HepG2 (cell line): ENCODE measurements at regions not wholly inside any gene's neighbourhood (a gene's known extent, or its start where the extent isn't known, plus 50 kb on each side); places are given as distances from the start of the nearest gene placed in this dataset.

Experiments used
- ATAC-seq: fragments of 200-7000 bp; cut with Tn5 transposase; 3 replicates; pipeline ENCODE4 v1.9.1; 2020; ENCODE audit warnings: mild to moderate bottlenecking, moderate library complexity
- BruUV-seq: library from RNA; stranded (reverse); fragments of 400-500 nt; replicated peaks from 2 replicates; lab custom pipeline; 2021; lab: Mats Ljungman, UMichigan
- CTCF ChIA-PET: fragments of 300-600 bp; formaldehyde crosslinking; extraction: SDS; loops from one replicate; lab custom pipeline; 2021; ENCODE audit warnings: low total read pairs, inconsistent platforms, low intra/inter-chr PET ratio; lab: Yijun Ruan, JAX
- POLR2A ChIA-PET: fragments of 350-600 bp; sonication (Branson Sonifier 250); formaldehyde crosslinking; loops from one replicate; lab custom pipeline; 2020; ENCODE audit warnings: antibody characterized with exemption, inconsistent platforms; lab: Yijun Ruan, JAX
- DNase-seq: peaks from one replicate; pipeline ENCODE4 v3.0.0-alpha.2; 2015; ENCODE audit warnings: low spot score
- FAIRE-seq: peaks from 3 replicates; lab custom pipeline; 2011; peaks lifted over from hg19 to GRCh38; lab: Jason Lieb, UNC
- H2AFZ ChIP-seq: one replicate; pipeline ENCODE4 v1.6.1; 2011; ENCODE audit warnings: low read length, inconsistent platforms
- H3K27ac ChIP-seq: fragments of 300-600 bp; 3 replicates; pipeline ENCODE4 v1.8.0; 2011; ENCODE audit warnings: mixed run types, mild to moderate bottlenecking, mixed read lengths, low read length, inconsistent platforms; ENCODE audit not compliant: insufficient read depth; ENCODE audit errors: extremely low read length
- H3K27me3 ChIP-seq, 2 experiments: fragments of 200-600 bp in 1 of 2; 2 replicates in 1 of 2; 3 replicates in 1 of 2; pipeline versions ENCODE4 v1.6.0 to v1.8.0; 2011; ENCODE audit warnings: low read length in 2 of 2, mild to moderate bottlenecking in 2 of 2, moderate library complexity in 2 of 2, inconsistent platforms in 1 of 2; ENCODE audit not compliant: insufficient read depth in 2 of 2, control insufficient read depth in 1 of 2
- H3K36me3 ChIP-seq, 2 experiments: fragments of 200-600 bp in 1 of 2; replicated peaks in 1 of 2; 2 replicates in 1 of 2; 3 replicates in 1 of 2; pipeline versions ENCODE4 v1.5.1 to v1.8.0; 2011; ENCODE audit warnings: low read length in 2 of 2, inconsistent platforms in 1 of 2; ENCODE audit not compliant: insufficient read depth in 2 of 2, control insufficient read depth in 1 of 2
- H3K4me1 ChIP-seq: 2 replicates; pipeline ENCODE4 v1.5.1; 2012; ENCODE audit warnings: low read length, inconsistent platforms; ENCODE audit not compliant: insufficient read depth
- H3K4me2 ChIP-seq: 2 replicates; pipeline ENCODE4 v1.6.0; 2011; ENCODE audit warnings: low read depth, low read length, inconsistent platforms
- H3K4me3 ChIP-seq, 3 experiments: fragments of 200-600 bp in 1 of 3; sonication (generic), shearing (Covaris generic) in 1 of 3; replicated peaks in 1 of 3; 2 replicates each; pipeline ENCODE4 v1.5.1; 2011 to 2016; ENCODE audit warnings: low read length in 3 of 3, inconsistent platforms in 2 of 3, low read depth in 2 of 3, mild to moderate bottlenecking in 2 of 3, control low read depth in 1 of 3, mixed read lengths in 1 of 3; ENCODE audit not compliant: insufficient read depth in 1 of 3
- H3K79me2 ChIP-seq: one replicate; pipeline ENCODE4 v1.6.1; 2011; ENCODE audit warnings: low read length, inconsistent platforms; ENCODE audit not compliant: insufficient read depth
- H3K9ac ChIP-seq: 2 replicates; pipeline ENCODE4 v1.6.0; 2011; ENCODE audit warnings: mild to moderate bottlenecking, low read depth, low read length, inconsistent platforms; ENCODE audit not compliant: insufficient read depth
- H3K9me3 ChIP-seq: 2 replicates; pipeline ENCODE4 v1.5.1; 2012; ENCODE audit warnings: mild to moderate bottlenecking, low read length
- H4K20me1 ChIP-seq: 2 replicates; pipeline ENCODE4 v1.6.0; 2011; ENCODE audit warnings: inconsistent platforms, mild to moderate bottlenecking, low read length, moderate library complexity; ENCODE audit not compliant: insufficient read depth
- CC2D1A ChIP-seq: sonication (generic); formaldehyde crosslinking; IDR thresholded peaks from 2 replicates; pipeline ENCODE4 v1.8.1; 2023; ENCODE audit warnings: mild to moderate bottlenecking, missing genetic modification reagents
- HDAC2 ChIP-seq: sonication (generic); formaldehyde crosslinking; IDR thresholded peaks from 2 replicates; pipeline ENCODE4 v1.4.0; 2020; ENCODE audit warnings: missing genetic modification reagents
- JUN ChIP-seq: sonication (generic); formaldehyde crosslinking; IDR thresholded peaks from 2 replicates; pipeline ENCODE4 v1.4.0; 2020; ENCODE audit warnings: mild to moderate bottlenecking, missing genetic modification reagents
- RARA ChIP-seq: IDR thresholded peaks from 2 replicates; pipeline ENCODE4 v1.6.1; 2016; ENCODE audit warnings: missing genetic modification reagents, missing compliant biosample characterization
- SIX1 ChIP-seq: sonication (generic); formaldehyde crosslinking; IDR thresholded peaks from 2 replicates; pipeline ENCODE4 v1.4.0; 2020; ENCODE audit warnings: missing genetic modification reagents, borderline replicate concordance
- ZFP90 ChIP-seq: sonication (generic); formaldehyde crosslinking; IDR thresholded peaks from 2 replicates; pipeline ENCODE4 v1.8.0; 2022; ENCODE audit warnings: missing genetic modification reagents, mild to moderate bottlenecking, inconsistent platforms, borderline replicate concordance
- ZNF264 ChIP-seq: sonication (generic); formaldehyde crosslinking; IDR thresholded peaks from 2 replicates; pipeline ENCODE4 v1.4.0; 2020; ENCODE audit warnings: missing genetic modification reagents
- ZNF546 ChIP-seq: sonication (generic); formaldehyde crosslinking; conservative IDR thresholded peaks from 2 replicates; pipeline ENCODE4 v1.8.1; 2023; ENCODE audit warnings: mild to moderate bottlenecking, missing genetic modification reagents
- ZNF660 ChIP-seq: sonication (generic); formaldehyde crosslinking; IDR thresholded peaks from 2 replicates; pipeline ENCODE4 v1.5.1; 2020; ENCODE audit warnings: mild to moderate bottlenecking, low read depth, missing genetic modification reagents, borderline replicate concordance
- ZNF709 ChIP-seq: sonication (generic); formaldehyde crosslinking; IDR thresholded peaks from 2 replicates; pipeline ENCODE4 v1.5.0; 2020; ENCODE audit warnings: mild to moderate bottlenecking, missing genetic modification reagents
- ZNF772 ChIP-seq: sonication (generic); formaldehyde crosslinking; IDR thresholded peaks from 2 replicates; pipeline ENCODE4 v1.5.0; 2020; ENCODE audit warnings: mild to moderate bottlenecking, missing genetic modification reagents
- WGBS: methylation state at CpG from one replicate; pipeline ENCODE4 v1.1.6; 2017; ENCODE audit warnings: low lambda C conversion rate; 5-methylcytosine and 5-hydroxymethylcytosine counted together
- in situ Hi-C: cut with HindIII; loops from 2 replicates; pipeline ENCODE4 v1.10.0; 2017; ENCODE audit warnings: low pct_unique_long_range_greater_than_20kb; ENCODE audit not compliant: extremely low pct_ligation_motif_present
- intact Hi-C: fragments of 100-400 bp; cut with micrococcal nuclease; formaldehyde crosslinking; loops from one replicate; pipeline ENCODE4 v1.10.0; 2022; ENCODE audit not compliant: unreplicated experiment
- TF ChIP-seq, protein P1 (sequence below): sonication (generic); formaldehyde crosslinking; IDR thresholded peaks from 2 replicates; pipeline ENCODE4 v1.4.0; 2020; ENCODE audit warnings: missing genetic modification reagents
- TF ChIP-seq, protein P2 (sequence below): sonication (generic); formaldehyde crosslinking; conservative IDR thresholded peaks from 2 replicates; pipeline ENCODE4 v1.4.0; 2020; ENCODE audit warnings: missing genetic modification reagents
- TF ChIP-seq, protein P3 (sequence below): sonication (generic); formaldehyde crosslinking; conservative IDR thresholded peaks from 2 replicates; pipeline ENCODE4 v1.8.0; 2022; ENCODE audit warnings: low read depth, missing genetic modification reagents

- DNase-seq = no peak
- no peaks in the 10 kb centered on the region for H3K79me2 ChIP-seq
- H3K27me3 ChIP-seq = no peaks in the 10 kb centered on the region; a peak in 1 of 5 replicates
- in situ Hi-C loops (no loop called here), intact Hi-C loops (no loop called here)
- BruUV-seq = no TSS peak
- no peak overlapping the region for H3K4me3 ChIP-seq
- FAIRE-seq = no peak
- 0% methylated on average over 3 of the region's 3 CpGs for WGBS
- H3K9ac ChIP-seq = no peak overlapping the region
- H3K4me2 ChIP-seq = no peak overlapping the region
- ATAC-seq = no peak
- H3K9me3 ChIP-seq = no peaks in the 10 kb centered on the region
- ChIA-PET POLR2A (no interaction called here), CTCF (no interaction called here)
- H3K36me3 ChIP-seq = no peaks in the 10 kb centered on the region
- H2AFZ ChIP-seq = no peak overlapping the region
- no peaks in the 10 kb centered on the region for H3K4me1 ChIP-seq
- TF ChIP-seq ZNF772 (CRISPR knock-in tag) (no peak), ZNF709 (CRISPR knock-in tag) (no peak), ZNF660 (no peak), HDAC2 (no peak), ZNF264 (CRISPR knock-in tag) (no peak), SIX1 (CRISPR knock-in tag) (no peak), CC2D1A (CRISPR knock-in tag) (no peak), JUN (CRISPR knock-in tag) (no peak), RARA (no peak), ZFP90 (no peak), ZNF546 (CRISPR knock-in tag) (no peak)
- TF ChIP-seq, protein P1, sequence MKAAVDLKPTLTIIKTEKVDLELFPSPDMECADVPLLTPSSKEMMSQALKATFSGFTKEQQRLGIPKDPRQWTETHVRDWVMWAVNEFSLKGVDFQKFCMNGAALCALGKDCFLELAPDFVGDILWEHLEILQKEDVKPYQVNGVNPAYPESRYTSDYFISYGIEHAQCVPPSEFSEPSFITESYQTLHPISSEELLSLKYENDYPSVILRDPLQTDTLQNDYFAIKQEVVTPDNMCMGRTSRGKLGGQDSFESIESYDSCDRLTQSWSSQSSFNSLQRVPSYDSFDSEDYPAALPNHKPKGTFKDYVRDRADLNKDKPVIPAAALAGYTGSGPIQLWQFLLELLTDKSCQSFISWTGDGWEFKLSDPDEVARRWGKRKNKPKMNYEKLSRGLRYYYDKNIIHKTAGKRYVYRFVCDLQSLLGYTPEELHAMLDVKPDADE = no peak
- TF ChIP-seq, protein P2, sequence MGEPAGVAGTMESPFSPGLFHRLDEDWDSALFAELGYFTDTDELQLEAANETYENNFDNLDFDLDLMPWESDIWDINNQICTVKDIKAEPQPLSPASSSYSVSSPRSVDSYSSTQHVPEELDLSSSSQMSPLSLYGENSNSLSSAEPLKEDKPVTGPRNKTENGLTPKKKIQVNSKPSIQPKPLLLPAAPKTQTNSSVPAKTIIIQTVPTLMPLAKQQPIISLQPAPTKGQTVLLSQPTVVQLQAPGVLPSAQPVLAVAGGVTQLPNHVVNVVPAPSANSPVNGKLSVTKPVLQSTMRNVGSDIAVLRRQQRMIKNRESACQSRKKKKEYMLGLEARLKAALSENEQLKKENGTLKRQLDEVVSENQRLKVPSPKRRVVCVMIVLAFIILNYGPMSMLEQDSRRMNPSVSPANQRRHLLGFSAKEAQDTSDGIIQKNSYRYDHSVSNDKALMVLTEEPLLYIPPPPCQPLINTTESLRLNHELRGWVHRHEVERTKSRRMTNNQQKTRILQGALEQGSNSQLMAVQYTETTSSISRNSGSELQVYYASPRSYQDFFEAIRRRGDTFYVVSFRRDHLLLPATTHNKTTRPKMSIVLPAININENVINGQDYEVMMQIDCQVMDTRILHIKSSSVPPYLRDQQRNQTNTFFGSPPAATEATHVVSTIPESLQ = no peak
- TF ChIP-seq, protein P3, sequence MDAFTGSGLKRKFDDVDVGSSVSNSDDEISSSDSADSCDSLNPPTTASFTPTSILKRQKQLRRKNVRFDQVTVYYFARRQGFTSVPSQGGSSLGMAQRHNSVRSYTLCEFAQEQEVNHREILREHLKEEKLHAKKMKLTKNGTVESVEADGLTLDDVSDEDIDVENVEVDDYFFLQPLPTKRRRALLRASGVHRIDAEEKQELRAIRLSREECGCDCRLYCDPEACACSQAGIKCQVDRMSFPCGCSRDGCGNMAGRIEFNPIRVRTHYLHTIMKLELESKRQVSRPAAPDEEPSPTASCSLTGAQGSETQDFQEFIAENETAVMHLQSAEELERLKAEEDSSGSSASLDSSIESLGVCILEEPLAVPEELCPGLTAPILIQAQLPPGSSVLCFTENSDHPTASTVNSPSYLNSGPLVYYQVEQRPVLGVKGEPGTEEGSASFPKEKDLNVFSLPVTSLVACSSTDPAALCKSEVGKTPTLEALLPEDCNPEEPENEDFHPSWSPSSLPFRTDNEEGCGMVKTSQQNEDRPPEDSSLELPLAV (CRISPR knock-in tag) = no peak
- no peaks in the 10 kb centered on the region for H4K20me1 ChIP-seq
- H3K27ac ChIP-seq = no peak overlapping the region
These were observed 161.8 kb upstream of the MTPN start for GRCh38 chr7:136138991-136139390.
